ENCODE measurements at regions not wholly inside any gene's neighbourhood (a gene's known extent, or its start where the extent isn't known, plus 50 kb on each side); places are given as distances from the start of the nearest gene placed in this dataset.

- Histone ChIP-seq H3K27me3 (ENCODE audit: control insufficient read depth, insufficient read depth, low read length) (no peaks in the 10 kb centered on the region), H3K36me3 (ENCODE audit: control insufficient read depth in 2 of 3, insufficient read depth in 3 of 3, low read length in 3 of 3) (no peaks in the 10 kb centered on the region), H3K9ac (ENCODE audit: low read length in 3 of 3) (no peak overlapping the region), H3K27ac (ENCODE audit: low read depth in 2 of 2, low read length in 2 of 2) (no peak overlapping the region), H3K4me1 (ENCODE audit: control insufficient read depth in 2 of 3, insufficient read depth in 2 of 3, low read depth in 1 of 3, low read length in 3 of 3) (no peaks in the 10 kb centered on the region), H3K9me3 (ENCODE audit: control insufficient read depth in 2 of 3, insufficient read depth in 1 of 3, low read length in 3 of 3) (no peaks in the 10 kb centered on the region), H3K4me3 (ENCODE audit: low read length in 3 of 3) (no peak overlapping the region)
- TF ChIP-seq CTCF (IDR thresholded peaks at IDR 0.05; ENCODE audit: borderline replicate concordance, extremely low read depth, insufficient read depth) = no peak
- DNase-seq (no peak), FAIRE-seq (no peak)
- intact Hi-C loops (cut with DNase I) = no loop called here
Observed at GRCh38 chr1:188325211-188325610, 1496.5 kb downstream of the PLA2G4A start.

- TF ChIP-seq CTCF (IDR thresholded peaks at IDR 0.05; ENCODE audit: borderline replicate concordance, extremely low read depth, insufficient read depth) = no peak
- H3K4me1 ChIP-seq (ENCODE audit: control insufficient read depth in 2 of 3, insufficient read depth in 2 of 3, low read depth in 1 of 3, low read length in 3 of 3) = no peaks in the 10 kb centered on the region
- FAIRE-seq (no peak), DNase-seq (no peak)
- H3K9ac ChIP-seq (ENCODE audit: low read length in 3 of 3) = no peak overlapping the region
- no peaks in the 10 kb centered on the region for H3K9me3 ChIP-seq (ENCODE audit: control insufficient read depth in 2 of 3, insufficient read depth in 1 of 3, low read length in 3 of 3)
- no peaks in the 10 kb centered on the region for H3K27me3 ChIP-seq (ENCODE audit: control insufficient read depth, insufficient read depth, low read length)
- H3K4me3 ChIP-seq (ENCODE audit: low read length in 3 of 3) = no peak overlapping the region
- H3K27ac ChIP-seq (ENCODE audit: low read depth in 2 of 2, low read length in 2 of 2) = no peak overlapping the region
- no peaks in the 10 kb centered on the region for H3K36me3 ChIP-seq (ENCODE audit: control insufficient read depth in 2 of 3, insufficient read depth in 3 of 3, low read length in 3 of 3)
- intact Hi-C loops (cut with DNase I) = no loop called here
Observed at GRCh38 chr1:188343914-188344313, 1515.2 kb downstream of the PLA2G4A start.

GRCh38 chr1:188350104-188350503 is 1521.4 kb downstream of the PLA2G4A start:
- intact Hi-C loops (cut with DNase I) = no loop called here
- no peak overlapping the region for H3K27ac ChIP-seq (ENCODE audit: low read depth in 2 of 2, low read length in 2 of 2)
- H3K27me3 ChIP-seq (ENCODE audit: control insufficient read depth, insufficient read depth, low read length) = no peaks in the 10 kb centered on the region
- no peak overlapping the region for H3K4me3 ChIP-seq (ENCODE audit: low read length in 3 of 3)
- DNase-seq (no peak), FAIRE-seq (no peak)
- TF ChIP-seq CTCF (IDR thresholded peaks at IDR 0.05; ENCODE audit: borderline replicate concordance, extremely low read depth, insufficient read depth) = no peak
- H3K4me1 ChIP-seq (ENCODE audit: control insufficient read depth in 2 of 3, insufficient read depth in 2 of 3, low read depth in 1 of 3, low read length in 3 of 3) = no peaks in the 10 kb centered on the region
- H3K9me3 ChIP-seq (ENCODE audit: control insufficient read depth in 2 of 3, insufficient read depth in 1 of 3, low read length in 3 of 3) = no peaks in the 10 kb centered on the region
- no peaks in the 10 kb centered on the region for H3K36me3 ChIP-seq (ENCODE audit: control insufficient read depth in 2 of 3, insufficient read depth in 3 of 3, low read length in 3 of 3)
- H3K9ac ChIP-seq (ENCODE audit: low read length in 3 of 3) = no peak overlapping the region

- Histone ChIP-seq H3K36me3 (ENCODE audit: control insufficient read depth in 2 of 3, insufficient read depth in 3 of 3, low read length in 3 of 3) (no peaks in the 10 kb centered on the region), H3K27me3 (ENCODE audit: control insufficient read depth, insufficient read depth, low read length) (no peaks in the 10 kb centered on the region), H3K4me1 (ENCODE audit: control insufficient read depth in 2 of 3, insufficient read depth in 2 of 3, low read depth in 1 of 3, low read length in 3 of 3) (no peaks in the 10 kb centered on the region), H3K9ac (ENCODE audit: low read length in 3 of 3) (no peak overlapping the region), H3K9me3 (ENCODE audit: control insufficient read depth in 2 of 3, insufficient read depth in 1 of 3, low read length in 3 of 3) (peaks cover 0 to 5% (median 0%) of the 10 kb centered on the region in 3 donors), H3K4me3 (ENCODE audit: low read length in 3 of 3) (no peak overlapping the region), H3K27ac (ENCODE audit: low read depth in 2 of 2, low read length in 2 of 2) (no peak overlapping the region)
- FAIRE-seq (no peak), DNase-seq (no peak)
- TF ChIP-seq CTCF (IDR thresholded peaks at IDR 0.05; ENCODE audit: borderline replicate concordance, extremely low read depth, insufficient read depth) = no peak
- intact Hi-C loops (cut with DNase I) = no loop called here
Observed at GRCh38 chr1:188355082-188355481, 1526.3 kb downstream of the PLA2G4A start.
